ENCODE measurements at regions not wholly inside any gene's neighbourhood (a gene's known extent, or its start where the extent isn't known, plus 50 kb on each side); places are given as distances from the start of the nearest gene placed in this dataset.
"Not testable (repeated sequence)": the region's sequence is repeated elsewhere in the genome, so short reads cannot be mapped to it uniquely, and the experiment has no call there.

GRCh38 chr13:79936368-79937136, 404.4 kb downstream of the SPRY2 start:
- no peaks in the 10 kb centered on the region for H3K36me3 ChIP-seq (replicated peaks; ENCODE audit: control insufficient read depth, insufficient read depth, low read length)
- H3K4me3 ChIP-seq (ENCODE audit: insufficient read depth, low read depth, low read length): no peak overlapping the region
- DNase-seq: no peak
- H3K27me3 ChIP-seq (ENCODE audit: control insufficient read depth, insufficient read depth, low read length): no peaks in the 10 kb centered on the region

GRCh38 chr13:79935121-79935520, 405.8 kb downstream of the SPRY2 start:
- no peak for DNase-seq
- H3K4me3 ChIP-seq (ENCODE audit: insufficient read depth, low read depth, low read length): no peak overlapping the region
- no peaks in the 10 kb centered on the region for H3K27me3 ChIP-seq (ENCODE audit: control insufficient read depth, insufficient read depth, low read length)
- no peaks in the 10 kb centered on the region for H3K36me3 ChIP-seq (replicated peaks; ENCODE audit: control insufficient read depth, insufficient read depth, low read length)

GRCh38 chr13:79933389-79933788, 407.5 kb downstream of the SPRY2 start:
- Histone ChIP-seq H3K27me3 (ENCODE audit: control insufficient read depth, insufficient read depth, low read length) (no peaks in the 10 kb centered on the region), H3K4me3 (ENCODE audit: insufficient read depth, low read depth, low read length) (no peak overlapping the region), H3K36me3 (replicated peaks; ENCODE audit: control insufficient read depth, insufficient read depth, low read length) (no peaks in the 10 kb centered on the region)
- no peak for DNase-seq

DNA sequence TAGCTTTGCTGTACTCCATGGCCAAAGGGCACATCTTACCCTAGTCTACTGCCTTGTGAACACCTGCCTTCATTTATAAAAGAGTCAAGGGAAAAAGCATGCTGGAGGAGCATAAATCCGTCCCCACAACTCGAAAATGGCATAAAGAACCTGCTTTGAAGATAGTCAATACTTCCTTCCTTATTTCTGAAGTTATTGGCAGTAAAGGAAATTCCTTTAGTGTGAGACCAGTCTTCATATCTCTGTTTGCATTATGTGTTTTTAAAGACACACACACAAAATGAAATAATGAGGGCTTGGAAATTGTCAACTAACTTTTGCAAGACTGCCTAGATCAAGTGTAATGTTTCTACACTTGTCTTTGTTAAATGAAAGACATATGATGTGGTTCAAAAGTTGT, 408.4 kb downstream of the SPRY2 start:
- Histone ChIP-seq H3K36me3 (replicated peaks; ENCODE audit: control insufficient read depth, insufficient read depth, low read length) (no peaks in the 10 kb centered on the region), H3K27me3 (ENCODE audit: control insufficient read depth, insufficient read depth, low read length) (no peaks in the 10 kb centered on the region), H3K4me3 (ENCODE audit: insufficient read depth, low read depth, low read length) (no peak overlapping the region)
- no peak for DNase-seq

GRCh38 chr13:79923973-79924556, 416.9 kb downstream of the SPRY2 start:
- H3K36me3 ChIP-seq (replicated peaks; ENCODE audit: control insufficient read depth, insufficient read depth, low read length); H3K27me3 ChIP-seq (ENCODE audit: control insufficient read depth, insufficient read depth, low read length); H3K4me3 ChIP-seq (ENCODE audit: insufficient read depth, low read depth, low read length); DNase-seq: not testable (repeated sequence)

- no peaks in the 10 kb centered on the region for H3K27me3 ChIP-seq (ENCODE audit: control insufficient read depth, insufficient read depth, low read length)
- H3K36me3 ChIP-seq (replicated peaks; ENCODE audit: control insufficient read depth, insufficient read depth, low read length): no peaks in the 10 kb centered on the region
- no peak for DNase-seq
- no peak overlapping the region for H3K4me3 ChIP-seq (ENCODE audit: insufficient read depth, low read depth, low read length)
Measured at GRCh38 chr13:79919091-79919490, 421.8 kb downstream of the SPRY2 start.

GRCh38 chr13:79918620-79919019, 422.3 kb downstream of the SPRY2 start:
- Histone ChIP-seq H3K4me3 (ENCODE audit: insufficient read depth, low read depth, low read length) (no peak overlapping the region), H3K27me3 (ENCODE audit: control insufficient read depth, insufficient read depth, low read length) (no peaks in the 10 kb centered on the region), H3K36me3 (replicated peaks; ENCODE audit: control insufficient read depth, insufficient read depth, low read length) (no peaks in the 10 kb centered on the region)
- DNase-seq: no peak

- Histone ChIP-seq H3K27me3 (ENCODE audit: control insufficient read depth, insufficient read depth, low read length) (no peaks in the 10 kb centered on the region), H3K4me3 (ENCODE audit: insufficient read depth, low read depth, low read length) (no peak overlapping the region), H3K36me3 (replicated peaks; ENCODE audit: control insufficient read depth, insufficient read depth, low read length) (no peaks in the 10 kb centered on the region)
- DNase-seq: no peak
Measured at GRCh38 chr13:79917628-79918027, 423.3 kb downstream of the SPRY2 start.

GRCh38 chr13:79915114-79915811, 425.7 kb downstream of the SPRY2 start:
- H3K36me3 ChIP-seq (replicated peaks; ENCODE audit: control insufficient read depth, insufficient read depth, low read length): no peaks in the 10 kb centered on the region
- no peak overlapping the region for H3K4me3 ChIP-seq (ENCODE audit: insufficient read depth, low read depth, low read length)
- H3K27me3 ChIP-seq (ENCODE audit: control insufficient read depth, insufficient read depth, low read length): no peaks in the 10 kb centered on the region
- no peak for DNase-seq

- H3K36me3 ChIP-seq (replicated peaks; ENCODE audit: control insufficient read depth, insufficient read depth, low read length): no peaks in the 10 kb centered on the region
- no peak for DNase-seq
- H3K4me3 ChIP-seq (ENCODE audit: insufficient read depth, low read depth, low read length): no peak overlapping the region
- H3K27me3 ChIP-seq (ENCODE audit: control insufficient read depth, insufficient read depth, low read length): no peaks in the 10 kb centered on the region
Measured at GRCh38 chr13:79913141-79913827, 427.6 kb downstream of the SPRY2 start.

GRCh38 chr13:79912403-79912802, 428.5 kb downstream of the SPRY2 start:
- Histone ChIP-seq H3K36me3 (replicated peaks; ENCODE audit: control insufficient read depth, insufficient read depth, low read length) (no peaks in the 10 kb centered on the region), H3K4me3 (ENCODE audit: insufficient read depth, low read depth, low read length) (no peak overlapping the region), H3K27me3 (ENCODE audit: control insufficient read depth, insufficient read depth, low read length) (no peaks in the 10 kb centered on the region)
- no peak for DNase-seq

GRCh38 chr13:79910875-79911540, 429.9 kb downstream of the SPRY2 start:
- DNase-seq: no peak
- H3K4me3 ChIP-seq (ENCODE audit: insufficient read depth, low read depth, low read length): no peak overlapping the region
- no peaks in the 10 kb centered on the region for H3K36me3 ChIP-seq (replicated peaks; ENCODE audit: control insufficient read depth, insufficient read depth, low read length)
- H3K27me3 ChIP-seq (ENCODE audit: control insufficient read depth, insufficient read depth, low read length): no peaks in the 10 kb centered on the region

GRCh38 chr13:79909644-79910043, 428.7 kb downstream of the NDFIP2 start:
- no peak overlapping the region for H3K4me3 ChIP-seq (ENCODE audit: insufficient read depth, low read depth, low read length)
- no peaks in the 10 kb centered on the region for H3K27me3 ChIP-seq (ENCODE audit: control insufficient read depth, insufficient read depth, low read length)
- no peaks in the 10 kb centered on the region for H3K36me3 ChIP-seq (replicated peaks; ENCODE audit: control insufficient read depth, insufficient read depth, low read length)
- no peak for DNase-seq

- no peaks in the 10 kb centered on the region for H3K27me3 ChIP-seq (ENCODE audit: control insufficient read depth, insufficient read depth, low read length)
- H3K36me3 ChIP-seq (replicated peaks; ENCODE audit: control insufficient read depth, insufficient read depth, low read length): no peaks in the 10 kb centered on the region
- DNase-seq: no peak
- no peak overlapping the region for H3K4me3 ChIP-seq (ENCODE audit: insufficient read depth, low read depth, low read length)
Measured at GRCh38 chr13:79908381-79908780, 427.4 kb downstream of the NDFIP2 start.
